Endothelial cell of umbilical vein (primary cell): ENCODE measurements at regions not wholly inside any gene's neighbourhood (a gene's known extent, or its start where the extent isn't known, plus 50 kb on each side); places are given as distances from the start of the nearest gene placed in this dataset.

Experiments used
- BruUV-seq: library from RNA; stranded (reverse); fragments of 400-500 nt; replicated peaks from 2 replicates; lab custom pipeline; 2021; lab: Mats Ljungman, UMichigan
- CTCF ChIA-PET: fragments of 300-600, 350-600 bp; sonication (Branson Sonifier 250); formaldehyde crosslinking; loops from one replicate; lab custom pipeline; 2021; ENCODE audit warnings: antibody characterized with exemption, inconsistent platforms; lab: Charles Lee
- POLR2A ChIA-PET: fragments of 300-600, 350-600 bp; sonication (Branson Sonifier 250); formaldehyde crosslinking; loops from one replicate; lab custom pipeline; 2021; ENCODE audit warnings: antibody characterized with exemption, inconsistent platforms; lab: Charles Lee
- DNase-seq: peaks from one replicate; pipeline ENCODE4 v3.0.0-alpha.2; 2011; ENCODE audit warnings: low read depth, low spot score
- FAIRE-seq: peaks from 2 replicates; lab custom pipeline; 2011; peaks lifted over from hg19 to GRCh38; lab: Jason Lieb, UNC
- H2AFZ ChIP-seq: 2 replicates; pipeline ENCODE4 v1.6.0; 2012; ENCODE audit warnings: low read depth, low read length, control low read depth, inconsistent platforms
- H3K27ac ChIP-seq: 2 replicates; pipeline ENCODE4 v1.5.1; 2011; ENCODE audit warnings: low read depth, mild to moderate bottlenecking, control low read depth, low read length, moderate library complexity; ENCODE audit not compliant: insufficient read depth
- H3K27me3 ChIP-seq, 2 experiments: 2 replicates each; pipeline versions ENCODE4 v1.6.0 to v1.6.1; 2011; ENCODE audit warnings: low read length in 2 of 2, mixed read lengths in 1 of 2; ENCODE audit not compliant: control insufficient read depth in 2 of 2, insufficient read depth in 2 of 2
- H3K36me3 ChIP-seq, 2 experiments: 2 replicates in 1 of 2; 3 replicates in 1 of 2; pipeline ENCODE4 v1.5.1; 2011; ENCODE audit warnings: low read length in 2 of 2, mild to moderate bottlenecking in 1 of 2, moderate library complexity in 1 of 2; ENCODE audit not compliant: control insufficient read depth in 2 of 2, insufficient read depth in 2 of 2; ENCODE audit errors: extremely low read depth in 1 of 2
- H3K4me1 ChIP-seq: 3 replicates; pipeline ENCODE4 v1.5.1; 2011; ENCODE audit warnings: mild to moderate bottlenecking, low read length; ENCODE audit not compliant: control insufficient read depth, insufficient read depth; ENCODE audit errors: extremely low read depth
- H3K4me2 ChIP-seq: 2 replicates; pipeline ENCODE4 v1.6.1; 2011; ENCODE audit warnings: low read length, control low read depth, mixed read lengths; ENCODE audit not compliant: insufficient read depth
- H3K4me3 ChIP-seq, 3 experiments: fragments of 200-600 bp in 1 of 3; sonication (generic), shearing (Covaris generic) in 1 of 3; replicated peaks in 1 of 3; 2 replicates each; pipeline ENCODE4 v1.5.1; 2011 to 2016; ENCODE audit warnings: control low read depth in 3 of 3, low read length in 3 of 3, mild to moderate bottlenecking in 2 of 3, inconsistent platforms in 1 of 3, low read depth in 1 of 3, moderate library complexity in 1 of 3; ENCODE audit not compliant: insufficient read depth in 1 of 3
- H3K79me2 ChIP-seq: 2 replicates; pipeline ENCODE4 v1.6.0; 2012; ENCODE audit warnings: low read length, inconsistent platforms; ENCODE audit not compliant: control insufficient read depth, insufficient read depth
- H3K9ac ChIP-seq: replicated peaks from 2 replicates; pipeline ENCODE3; 2011; ENCODE audit warnings: low read length, control low read depth; ENCODE audit not compliant: insufficient read depth; ENCODE audit errors: extremely low read depth
- H3K9me1 ChIP-seq: replicated peaks from 3 replicates; pipeline ENCODE4 v1.6.0; 2011; ENCODE audit warnings: mild to moderate bottlenecking, low read length; ENCODE audit not compliant: control insufficient read depth, insufficient read depth; ENCODE audit errors: extremely low read depth
- H3K9me3 ChIP-seq: replicated peaks from 2 replicates; pipeline ENCODE4 v1.5.1; 2012; ENCODE audit warnings: low read length, inconsistent platforms; ENCODE audit not compliant: control insufficient read depth, insufficient read depth
- H4K20me1 ChIP-seq: replicated peaks from 2 replicates; pipeline ENCODE3; 2011; ENCODE audit warnings: mild to moderate bottlenecking, low read length; ENCODE audit not compliant: control insufficient read depth, insufficient read depth; ENCODE audit errors: extremely low read depth
- CTCF ChIP-seq, 2 donors: IDR thresholded peaks; 1 replicate in 1 of 2; 2 replicates in 1 of 2; pipeline ENCODE4 v1.5.1; 2011; ENCODE audit warnings: low read length in 2 of 2, mild to moderate bottlenecking in 2 of 2, moderate library complexity in 2 of 2, control low read depth in 1 of 2, inconsistent platforms in 1 of 2, low read depth in 1 of 2; ENCODE audit not compliant: insufficient read depth in 1 of 2; ENCODE audit errors: extremely low read depth in 1 of 2
- GATA2 ChIP-seq: IDR thresholded peaks from 2 replicates; pipeline ENCODE4 v1.7.0; 2011; ENCODE audit warnings: low read depth, mild to moderate bottlenecking, moderate library complexity, mixed read lengths, low read length; ENCODE audit not compliant: insufficient read length, insufficient read depth
- JUN ChIP-seq: IDR thresholded peaks from 2 replicates; pipeline ENCODE4 v1.6.1; 2011; ENCODE audit warnings: borderline replicate concordance, low read depth; ENCODE audit not compliant: insufficient read length, insufficient read depth
- MAX ChIP-seq: IDR thresholded peaks from 2 replicates; pipeline ENCODE4 v1.6.1; 2011; ENCODE audit not compliant: insufficient read depth, insufficient read length
- POLR2AphosphoS5 ChIP-seq: IDR thresholded peaks from 2 replicates; pipeline ENCODE4 v1.6.1; 2012; ENCODE audit warnings: low read depth, mild to moderate bottlenecking, control low read depth, low read length, moderate library complexity; ENCODE audit not compliant: insufficient read depth
- dilution Hi-C: fragments of 300-500 bp; cut with MboI; formaldehyde crosslinking; loops from one replicate; pipeline ENCODE4 v1.15.0; 2019; ENCODE audit warnings: low sequenced_read_pairs; ENCODE audit not compliant: extremely low pct_ligation_motif_present
- intact Hi-C: fragments of 100-400 bp; cut with micrococcal nuclease; formaldehyde crosslinking; loops from one replicate; pipeline ENCODE4 v1.10.0; 2022

- H3K4me2 ChIP-seq, result no peak overlapping the region
- H3K9me3 ChIP-seq, result no peaks in the 10 kb centered on the region
- H3K4me3 ChIP-seq, result no peak overlapping the region
- no peak for DNase-seq
- H2AFZ ChIP-seq, result no peak overlapping the region
- TF ChIP-seq MAX (no peak), CTCF (IDR thresholded peaks at IDR 0.05; ENCODE audit: extremely low read depth in 1 of 2, insufficient read depth in 1 of 2, low read depth in 1 of 2, low read length in 2 of 2) (no peak), GATA2 (no peak), JUN (no peak), POLR2AphosphoS5 (no peak)
- intact Hi-C loops, result loop anchor here (5.0 kb wide), 1 partner anchor 619 kb away; no protein-coding TSS in a partner anchor
- dilution Hi-C loops, result no loop called here
- no peaks in the 10 kb centered on the region for H3K36me3 ChIP-seq
- H3K79me2 ChIP-seq, result no peaks in the 10 kb centered on the region
- H3K27ac ChIP-seq, result no peak overlapping the region
- POLR2A ChIA-PET, result no interaction called here
- no peaks in the 10 kb centered on the region for H3K27me3 ChIP-seq
- no peak overlapping the region for H3K9ac ChIP-seq
- peaks cover 18% of the 10 kb centered on the region for H3K4me1 ChIP-seq
- no TSS peak for BruUV-seq
- FAIRE-seq, result no peak
- no peaks in the 10 kb centered on the region for H3K9me1 ChIP-seq
- CTCF ChIA-PET, result interaction anchor here (1.0 to 1.4 kb wide), 2 partner anchors 64 to 600 kb away, joined by 3 to 4 read pairs; no protein-coding TSS in a partner anchor
- H4K20me1 ChIP-seq, result no peaks in the 10 kb centered on the region
These were observed 597.5 kb upstream of the JAG1 start for GRCh38 chr20:11271319-11271718.
